ENCODE measurements at regions not wholly inside any gene's neighbourhood (a gene's known extent, or its start where the extent isn't known, plus 50 kb on each side); places are given as distances from the start of the nearest gene placed in this dataset.
"Not testable (repeated sequence)": the region's sequence is repeated elsewhere in the genome, so short reads cannot be mapped to it uniquely, and the experiment has no call there.

DNA sequence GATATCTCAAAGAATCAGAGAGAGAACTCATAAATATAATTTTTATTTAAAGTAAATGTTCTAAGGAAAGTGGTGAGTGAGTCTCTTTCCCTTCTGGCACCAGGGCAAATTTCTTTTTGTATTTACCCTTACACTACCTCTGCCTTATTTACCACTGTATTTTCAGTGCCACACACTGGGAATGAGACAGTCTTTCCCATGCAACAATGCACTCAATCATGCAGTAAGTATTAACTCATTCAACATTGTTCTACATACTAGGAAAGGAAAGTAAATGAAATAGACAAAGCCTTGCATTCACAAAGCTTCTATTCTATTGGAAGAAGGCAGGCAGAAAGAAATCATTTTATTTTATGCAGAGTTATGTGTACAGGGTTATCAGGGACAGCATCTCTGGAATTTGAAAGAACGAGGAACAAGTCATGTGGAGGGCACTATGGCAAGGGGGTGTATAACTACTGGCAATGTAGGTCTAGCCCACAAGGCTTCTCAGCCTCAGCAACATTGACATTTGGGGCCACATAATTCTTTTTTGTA is 129.8 kb upstream of the PRDX6 start:
- DNase-seq = no peak

DNA sequence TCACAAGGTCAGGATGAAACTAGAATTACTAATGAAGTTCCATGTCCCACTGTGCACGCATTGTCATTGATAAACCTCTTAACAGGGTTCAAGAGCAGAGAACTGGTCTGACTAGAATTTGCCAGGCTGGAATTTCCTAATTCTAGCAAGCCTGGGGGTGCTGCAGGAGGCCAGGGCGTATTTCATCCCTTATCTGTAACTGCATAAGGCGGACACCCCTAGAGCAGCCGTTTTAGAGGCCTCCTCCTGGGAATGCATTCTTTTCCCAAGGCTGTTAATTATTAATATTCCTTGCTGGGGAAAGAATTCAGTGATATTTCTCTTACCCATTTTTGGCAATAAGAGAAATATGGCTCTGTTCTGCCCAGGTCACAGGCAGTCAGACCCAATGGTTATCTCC is 124.5 kb upstream of the PRDX6 start:
- DNase-seq = not testable (repeated sequence)

DNA sequence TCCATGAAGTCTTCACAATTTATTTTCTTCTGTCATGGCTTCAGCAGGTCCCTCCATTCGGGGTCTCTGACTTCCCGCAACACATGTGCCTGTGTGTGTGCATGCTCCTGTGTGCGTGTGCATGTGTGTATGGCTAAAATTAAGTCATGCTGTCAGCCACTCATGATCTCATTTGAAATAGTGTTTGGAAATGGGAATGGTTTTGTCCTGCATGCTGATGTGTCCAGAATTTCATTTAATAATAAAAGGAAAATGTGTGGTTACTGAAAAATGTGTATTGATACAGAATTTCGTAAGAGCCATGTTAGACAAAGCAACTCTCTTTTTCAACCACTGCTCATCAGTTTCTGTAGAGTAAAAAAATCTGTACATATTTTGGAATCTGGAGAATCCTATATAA is 123.8 kb upstream of the PRDX6 start:
- DNase-seq = no peak

DNA sequence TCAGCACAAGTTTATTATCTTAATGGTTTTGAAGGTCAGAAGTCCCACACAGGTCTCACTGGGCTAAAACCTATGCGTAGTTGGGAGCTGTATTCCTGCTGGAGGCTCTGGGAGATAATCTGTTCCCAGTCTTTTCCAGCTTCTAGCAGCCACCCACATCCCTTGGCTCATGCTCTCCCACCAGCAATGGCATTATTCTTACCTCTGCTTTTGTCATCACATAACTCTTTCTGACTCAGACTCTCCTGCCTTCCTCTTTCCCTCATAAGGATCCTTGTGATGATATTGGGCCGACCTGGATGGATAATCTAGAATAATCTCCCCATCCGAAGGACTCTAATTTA is 122.2 kb upstream of the PRDX6 start:
- no peak for DNase-seq

DNA sequence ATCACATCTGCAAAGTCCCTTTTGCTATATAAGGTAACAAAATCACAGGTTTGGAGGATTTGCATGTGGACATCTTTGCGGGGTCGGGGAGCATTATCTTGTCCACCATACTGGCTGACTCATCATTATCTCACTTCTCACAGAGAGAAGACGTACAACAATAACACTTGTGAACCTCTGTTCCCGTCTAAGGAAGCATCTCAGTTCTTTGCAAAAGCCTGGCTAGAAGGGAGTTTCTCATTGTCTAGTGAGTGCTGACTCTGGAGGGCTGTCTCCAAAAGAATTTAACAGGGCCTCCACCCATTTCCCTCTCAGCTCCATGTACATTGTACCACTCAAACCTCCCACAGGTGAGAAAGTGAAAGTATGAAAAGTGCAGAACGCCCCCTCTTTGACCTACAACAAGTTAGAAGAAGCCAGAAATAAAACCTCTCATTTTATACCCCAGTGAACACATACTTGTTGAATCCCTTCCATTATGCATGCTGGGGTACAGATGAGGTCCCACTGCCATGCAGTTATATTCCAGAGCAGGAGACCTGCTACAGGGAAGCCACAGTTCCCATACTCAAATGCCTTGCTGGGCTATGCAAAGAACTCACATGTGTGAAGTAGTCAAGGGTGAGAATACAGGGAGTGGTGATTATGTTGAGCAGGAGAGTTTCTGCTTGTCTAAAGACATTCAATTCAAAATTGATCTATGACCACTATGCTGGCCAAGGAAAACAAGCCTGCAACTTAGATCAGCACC is 121.7 kb upstream of the PRDX6 start:
- no peak for DNase-seq

DNA sequence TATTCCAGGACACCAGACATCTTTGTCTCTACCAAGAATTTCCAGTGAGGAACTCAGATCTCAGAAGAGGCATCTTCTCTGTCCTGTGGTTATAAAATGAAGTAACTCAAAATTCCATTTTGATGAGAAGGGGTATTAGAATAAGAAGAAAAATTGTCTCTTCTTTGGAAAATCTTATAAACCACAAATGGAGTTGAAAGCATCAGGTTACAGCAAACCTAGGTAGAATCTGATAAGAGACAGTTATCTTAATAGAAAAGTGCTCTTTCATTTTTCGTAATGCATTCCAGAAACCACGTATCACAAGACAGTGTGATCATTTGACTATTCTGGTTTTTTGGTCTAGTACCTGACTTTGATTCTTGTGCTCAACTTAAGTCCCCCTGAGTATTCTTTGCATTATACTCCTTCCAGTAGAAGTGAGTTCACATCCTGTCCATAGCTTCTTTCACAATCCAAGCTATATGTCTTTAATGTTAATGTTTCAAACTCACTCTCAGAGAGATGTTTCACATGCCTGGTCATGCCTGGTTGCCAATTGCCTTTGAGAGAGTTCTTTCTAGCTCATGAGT is 120.9 kb upstream of the PRDX6 start:
- no peak for DNase-seq

DNA sequence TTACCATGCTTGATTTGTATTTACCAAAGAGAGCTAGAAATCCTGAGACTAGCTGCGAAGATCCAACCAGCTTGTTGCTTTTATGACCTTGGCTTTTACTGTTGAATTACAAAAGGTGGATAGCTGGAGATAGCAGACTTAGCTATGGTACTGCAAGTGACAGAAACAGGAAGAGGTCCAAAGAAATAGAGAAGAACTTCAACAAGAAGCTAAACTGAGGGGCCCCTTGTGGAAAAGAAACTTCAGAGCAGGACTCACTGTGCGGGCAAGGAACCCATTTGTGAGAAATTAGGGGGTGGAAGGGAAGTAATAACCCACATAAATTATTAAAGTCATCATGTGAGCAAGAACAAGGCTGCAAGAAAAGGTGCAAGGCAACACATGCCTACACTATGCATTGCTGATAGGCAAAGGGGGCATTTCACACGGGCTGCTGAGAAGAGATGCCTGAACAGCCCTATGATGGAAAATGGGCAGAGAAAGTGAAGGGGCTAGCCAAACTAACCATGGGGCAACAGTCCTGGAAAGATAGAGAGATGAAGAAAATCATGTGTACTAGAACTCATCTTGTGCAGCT is 116.6 kb upstream of the PRDX6 start:
- no peak for DNase-seq

DNA sequence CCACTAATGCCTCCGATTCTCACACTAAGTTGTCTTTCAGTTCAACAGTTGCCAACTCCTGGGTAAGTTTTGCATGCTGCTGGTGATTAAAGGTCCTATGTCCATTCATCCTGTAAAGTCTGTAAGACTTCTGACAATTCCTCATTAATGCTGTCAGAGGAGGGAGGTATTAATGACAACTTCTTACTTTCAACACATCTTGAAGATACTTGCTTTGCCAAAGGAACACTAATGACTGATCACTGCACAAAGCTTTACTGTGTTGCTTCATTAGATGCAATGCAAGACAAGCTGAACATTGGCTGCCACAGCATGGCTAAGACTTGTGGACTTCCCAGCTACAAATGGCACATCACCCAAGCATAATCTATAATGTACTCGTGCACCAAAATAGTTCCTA is 114.6 kb upstream of the PRDX6 start:
- no peak for DNase-seq

DNA sequence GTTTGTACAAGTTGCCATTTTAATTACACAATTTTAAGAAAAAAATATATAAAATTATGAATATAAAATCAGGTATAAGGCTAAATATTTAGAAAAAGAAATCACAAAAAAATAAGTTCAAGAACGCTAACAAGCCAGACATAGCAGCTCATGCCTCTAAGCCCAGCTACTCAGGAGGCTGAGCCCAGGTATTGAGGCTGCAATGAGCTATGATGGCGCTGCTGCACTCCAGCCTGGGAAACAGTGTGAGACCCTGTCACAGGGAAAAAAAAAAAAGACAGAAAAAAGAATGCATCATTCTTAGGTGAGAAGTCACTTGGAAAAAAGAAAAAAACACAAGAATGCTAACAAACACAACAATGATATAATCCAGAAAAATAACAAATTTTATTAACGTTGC is 112.3 kb upstream of the PRDX6 start:
- no peak for DNase-seq

DNA sequence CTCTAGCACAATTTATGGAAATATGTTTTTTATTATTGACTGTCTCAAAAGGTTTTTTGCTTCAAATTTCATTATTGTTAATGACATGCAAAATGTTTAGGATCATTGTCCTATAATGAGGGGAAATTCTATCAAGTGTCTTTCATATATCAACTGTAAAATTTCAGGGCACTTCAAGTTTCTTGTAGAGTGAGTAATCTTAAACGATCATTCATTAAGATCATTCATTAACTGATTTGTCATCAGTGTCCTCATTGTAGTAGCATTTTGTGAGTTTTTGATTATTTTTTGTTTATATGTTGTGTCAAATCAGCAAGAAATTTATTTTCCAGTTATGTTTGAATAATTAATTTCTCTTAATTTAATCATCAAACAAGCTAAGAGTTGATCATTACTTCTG is 111.8 kb upstream of the PRDX6 start:
- DNase-seq = no peak

DNA sequence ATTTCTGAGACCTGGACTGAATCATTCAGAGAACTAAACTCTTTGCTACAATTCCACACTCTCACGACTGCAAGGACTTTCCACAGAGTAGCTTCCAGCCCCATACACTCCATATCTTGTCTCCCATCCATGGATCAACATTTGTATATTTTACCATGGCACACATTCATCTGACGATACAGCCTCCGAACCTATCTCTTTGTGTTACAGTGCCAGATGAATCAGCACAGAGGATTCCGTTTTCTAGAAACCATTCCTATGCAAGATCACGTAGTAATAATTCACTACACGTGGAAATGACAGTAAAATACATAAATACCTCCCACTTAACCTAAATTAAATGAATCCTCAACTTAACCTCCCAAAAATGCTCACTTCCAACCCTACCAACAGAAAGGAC is 110.0 kb upstream of the PRDX6 start:
- DNase-seq = no peak

DNA sequence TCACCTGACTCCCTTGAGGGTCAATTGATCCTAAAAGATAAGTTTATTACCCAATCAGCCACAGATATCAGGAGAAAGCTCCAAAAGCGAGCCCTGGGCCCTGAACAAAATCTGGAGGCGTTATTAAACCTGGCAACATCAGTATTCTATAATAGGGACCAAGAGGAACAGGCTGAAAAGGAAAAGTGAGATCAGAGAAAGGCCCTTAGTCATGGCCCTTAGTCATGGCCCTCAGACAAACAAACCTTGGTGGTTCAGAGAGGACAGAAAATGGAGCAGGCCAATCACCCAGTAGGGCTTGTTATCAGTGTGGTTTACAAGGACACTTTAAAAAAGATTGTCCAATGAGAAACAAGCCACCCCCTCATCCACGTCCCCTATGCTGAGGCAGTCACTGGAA is 106.5 kb upstream of the PRDX6 start:
- not testable (repeated sequence) for DNase-seq

DNA sequence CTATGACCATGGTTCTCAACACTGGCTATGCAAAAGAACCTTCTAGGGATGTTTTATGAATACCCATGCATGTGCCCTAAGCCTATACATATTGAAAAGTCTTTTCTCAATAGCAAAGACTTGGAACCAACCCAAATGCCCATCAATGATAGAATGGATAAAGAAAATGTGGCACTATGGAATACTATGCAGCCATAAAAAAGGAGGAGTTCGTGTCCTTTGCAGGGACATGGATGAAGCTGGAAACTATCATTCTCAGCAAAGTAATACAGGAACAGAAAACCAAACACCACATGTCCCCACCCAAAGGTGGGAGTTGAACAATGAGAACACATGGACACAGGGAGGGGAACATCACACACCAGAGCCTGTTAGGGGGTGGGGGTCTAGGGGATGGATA is 101.1 kb upstream of the PRDX6 start:
- DNase-seq = not testable (repeated sequence)

DNA sequence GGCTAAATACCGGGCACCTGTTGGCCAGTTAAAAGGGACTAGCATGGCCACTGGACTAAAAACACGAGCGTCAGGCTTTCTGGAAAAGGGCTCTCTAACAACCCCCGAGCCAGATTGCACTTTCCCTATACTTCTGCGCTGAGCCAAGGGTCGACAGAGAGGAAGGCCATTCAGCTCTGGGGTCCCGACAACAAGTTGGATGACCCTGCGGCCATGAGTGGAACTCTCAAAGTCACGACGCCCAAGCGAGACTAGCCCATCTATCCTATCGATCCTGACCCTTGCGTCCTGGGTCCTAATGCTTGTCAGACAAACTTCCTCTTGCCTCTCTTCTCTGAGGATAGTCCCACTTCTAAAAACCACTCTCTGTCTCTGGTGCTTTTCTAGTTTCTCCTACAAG is 99.9 kb upstream of the PRDX6 start:
- DNase-seq = no peak

DNA sequence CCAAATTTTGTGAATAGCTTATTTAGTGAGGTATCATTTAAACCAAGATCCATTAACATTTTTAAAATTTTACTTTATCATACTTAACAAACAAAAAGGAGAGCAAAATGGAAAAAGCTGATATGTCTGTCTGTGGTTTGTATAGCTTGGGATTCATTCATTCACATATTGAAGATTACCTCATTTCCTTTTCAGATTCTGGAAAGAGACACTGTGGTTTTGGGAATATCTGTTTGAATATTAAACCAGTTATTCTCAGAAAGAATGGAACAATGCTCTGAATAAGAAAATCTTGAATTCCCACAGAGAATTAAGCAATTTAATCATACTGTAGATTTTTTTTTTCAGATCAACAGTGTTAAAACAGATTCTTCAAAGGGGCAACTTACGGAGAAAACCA is 93.8 kb upstream of the PRDX6 start:
- DNase-seq = no peak

DNA sequence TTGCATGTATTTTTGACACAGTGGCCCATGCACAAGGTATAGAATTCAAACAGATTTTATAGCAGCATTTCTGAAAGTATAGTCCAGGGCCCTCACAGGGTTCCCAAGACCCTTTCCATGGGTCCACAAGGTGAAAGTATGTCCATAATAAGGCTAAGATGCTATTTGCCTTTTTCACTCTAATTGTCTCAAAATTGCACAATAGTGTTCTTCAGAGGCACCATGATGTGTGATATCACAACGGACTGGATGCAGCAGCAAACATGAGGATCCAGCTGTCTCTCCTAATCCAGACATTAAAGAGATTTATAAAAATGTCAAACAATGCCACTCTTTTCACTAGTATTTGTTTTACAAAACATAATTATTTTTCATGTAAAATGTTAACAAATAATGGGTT is 88.8 kb upstream of the PRDX6 start:
- DNase-seq = no peak

DNA sequence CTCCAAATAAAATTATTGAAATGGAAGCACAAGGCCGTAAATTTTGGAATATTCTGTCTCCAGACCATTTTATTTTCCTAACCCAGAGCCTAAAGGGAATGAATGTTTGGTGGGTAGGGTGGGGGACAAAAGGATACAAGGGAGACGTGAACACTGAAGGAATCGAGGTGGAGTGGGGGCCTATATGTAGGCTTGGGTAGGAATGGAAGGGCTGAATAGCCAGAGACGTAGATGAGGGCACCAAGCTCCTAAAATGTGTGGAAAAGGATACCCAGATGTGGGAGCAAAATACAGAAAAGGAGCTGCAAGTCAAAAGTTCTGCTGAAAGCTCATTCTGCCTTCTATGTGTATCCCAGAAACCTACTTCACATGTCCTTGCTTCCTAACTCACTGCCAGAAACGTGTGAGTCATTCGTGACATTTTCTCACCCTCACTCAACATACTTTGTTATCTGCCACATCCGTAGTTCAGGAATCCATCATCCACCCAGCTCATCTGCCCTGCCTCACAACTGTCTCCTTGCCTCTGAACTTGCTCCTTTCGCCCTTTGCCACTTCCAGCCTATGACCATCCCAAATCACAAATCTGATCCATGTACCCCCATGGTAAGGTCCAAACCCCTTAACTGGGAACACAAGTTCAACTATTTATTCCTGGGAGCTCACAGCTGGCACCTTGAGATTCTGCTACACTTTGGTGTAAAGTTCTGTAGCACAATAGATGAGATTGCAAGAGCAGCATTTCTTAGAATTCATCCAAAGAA is 84.1 kb upstream of the PRDX6 start:
- DNase-seq = no peak

DNA sequence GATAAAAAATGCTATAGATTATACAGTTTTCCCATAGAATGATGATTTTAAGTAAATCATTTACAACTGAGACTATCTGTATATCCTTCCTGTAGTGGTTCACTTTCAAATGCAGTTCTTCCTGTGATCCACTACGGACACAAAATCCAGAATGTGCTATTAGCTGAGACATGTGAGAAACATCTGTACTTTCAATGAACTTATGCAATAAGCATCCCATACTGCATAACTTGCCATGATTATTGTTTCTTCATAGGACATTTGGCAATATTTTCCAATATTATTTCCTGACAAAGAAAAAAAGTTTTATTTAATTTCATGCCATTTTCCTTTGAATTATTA is 83.5 kb upstream of the PRDX6 start:
- no peak for DNase-seq

DNA sequence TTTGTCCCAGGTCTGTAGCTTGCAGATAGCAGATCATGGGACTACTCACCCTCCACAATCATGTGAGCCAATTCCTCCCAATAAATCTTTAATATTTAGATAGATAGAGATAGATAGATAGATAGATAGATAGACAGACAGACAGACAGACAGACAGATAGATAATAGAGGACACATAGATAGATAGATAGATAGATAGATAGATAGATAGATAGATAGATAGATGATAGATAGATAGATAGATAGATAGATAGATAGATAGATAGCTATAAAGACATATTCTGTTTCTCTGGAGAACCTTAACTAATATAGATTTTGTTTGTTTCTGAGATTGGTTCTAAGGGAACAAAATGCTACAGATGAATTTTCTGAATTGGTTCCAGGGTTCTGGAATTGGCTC is 82.3 kb upstream of the PRDX6 start:
- not testable (repeated sequence) for DNase-seq

DNA sequence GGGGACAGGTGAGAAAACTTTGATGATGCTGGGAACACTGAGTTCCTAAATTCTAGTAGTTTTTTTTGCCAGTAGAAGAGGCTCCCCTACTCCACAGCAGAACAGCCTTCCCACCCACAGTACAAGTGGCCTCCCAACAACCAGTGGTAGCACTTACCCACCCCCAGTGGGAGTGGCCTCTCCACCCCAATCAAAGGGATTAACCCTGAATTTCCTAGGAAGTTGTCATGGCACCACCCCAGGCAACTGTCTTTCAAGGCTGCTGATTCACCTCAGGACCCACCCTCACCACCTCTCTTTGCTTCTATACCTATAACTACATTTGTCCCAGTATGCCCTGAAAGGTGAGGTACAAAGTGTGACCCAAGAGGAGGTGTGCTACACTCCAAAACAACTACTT is 81.4 kb upstream of the PRDX6 start:
- DNase-seq = no peak

DNA sequence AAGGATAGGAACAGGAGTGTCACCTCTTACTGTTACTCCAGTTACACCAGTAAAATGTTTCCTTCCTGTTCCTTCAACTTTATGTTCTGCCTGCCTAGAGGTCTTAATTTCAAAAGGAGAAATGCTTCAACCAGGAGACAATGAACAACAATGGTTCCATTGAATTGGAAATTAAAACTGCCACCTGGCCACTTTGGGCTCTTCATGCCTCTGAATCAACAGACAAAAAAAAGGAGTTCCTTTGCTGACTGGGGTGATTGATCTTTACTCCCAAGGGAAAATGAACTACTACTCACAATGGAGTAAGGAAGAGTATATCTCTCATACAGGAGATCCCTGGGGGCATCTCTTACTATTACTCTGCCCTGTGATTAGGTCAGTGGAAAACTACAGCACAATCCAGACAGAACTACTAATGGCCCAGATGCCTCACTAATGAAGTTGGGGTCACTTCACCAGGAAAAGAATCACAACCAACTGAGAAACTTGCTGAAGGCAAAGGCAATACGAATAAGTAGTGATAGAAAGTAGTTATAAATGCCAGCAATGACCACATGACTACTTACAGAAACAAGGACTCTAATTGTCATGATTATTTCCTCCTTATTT is 76.6 kb upstream of the PRDX6 start:
- DNase-seq = no peak

DNA sequence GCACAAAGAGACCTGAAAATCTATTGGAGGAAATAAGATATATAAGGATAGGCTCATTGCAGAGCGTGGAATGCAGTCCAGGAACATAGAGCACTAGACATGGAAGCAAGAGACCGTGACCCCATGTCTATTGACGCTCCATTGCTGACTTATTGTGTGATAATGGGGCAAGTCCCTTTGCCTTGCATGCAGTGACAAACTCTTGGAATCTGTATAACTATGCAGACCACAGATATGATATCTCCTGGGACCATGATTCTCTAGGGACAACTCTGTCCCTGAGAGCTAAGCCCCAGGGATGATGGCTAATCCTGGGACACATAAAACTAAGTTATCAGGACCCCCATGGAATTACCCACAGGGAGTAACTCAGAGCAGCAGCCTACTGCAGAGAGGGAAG is 73.1 kb upstream of the PRDX6 start:
- no peak for DNase-seq

DNA sequence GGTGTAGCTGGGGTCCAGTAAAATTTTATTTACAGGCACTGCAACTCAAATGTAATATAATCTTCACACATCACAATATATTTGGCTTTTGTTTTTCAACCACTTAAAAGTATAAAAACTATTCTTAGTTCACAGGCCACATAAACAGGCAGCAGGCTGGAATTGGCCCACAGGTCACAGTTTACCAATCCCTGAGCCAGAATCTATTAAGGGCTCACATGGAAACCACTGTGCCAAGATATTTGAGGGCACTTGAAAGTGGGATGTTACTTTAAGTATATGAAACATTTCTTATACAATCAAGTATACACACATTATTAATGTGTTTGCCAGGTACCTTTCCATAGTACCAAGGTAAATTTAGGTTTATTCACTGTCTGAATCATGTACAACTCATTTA is 71.9 kb upstream of the PRDX6 start:
- no peak for DNase-seq

DNA sequence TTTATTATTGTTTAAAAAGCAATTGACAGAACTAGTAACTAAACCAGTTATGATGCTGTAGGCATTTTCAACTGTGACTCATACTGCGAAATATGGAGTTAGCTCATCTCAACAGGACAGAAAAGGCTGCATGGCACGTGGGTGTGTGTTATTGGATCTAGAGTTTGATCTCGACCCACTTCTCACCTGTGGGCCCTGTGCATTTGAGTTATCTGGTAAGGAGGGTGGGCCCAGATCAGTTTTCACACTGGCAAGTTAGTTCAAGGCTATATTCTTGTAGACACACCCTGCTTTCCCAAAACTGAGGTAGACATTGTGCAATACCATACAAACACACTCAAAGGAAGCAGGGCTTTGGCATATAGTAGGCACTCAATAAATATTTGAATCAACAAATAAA is 71.3 kb upstream of the PRDX6 start:
- DNase-seq = no peak
